A549 (cell line): ENCODE measurements at regions not wholly inside any gene's neighbourhood (a gene's known extent, or its start where the extent isn't known, plus 50 kb on each side); places are given as distances from the start of the nearest gene placed in this dataset.

Experiments used
- ATAC-seq, 2 experiments: fragments of 200-7000 bp in 1 of 2; fragments of >200 bp in 1 of 2; cut with Nextera tagmentation in 1 of 2; cut with Tn5 transposase in 1 of 2; 3 replicates each; pipeline versions ENCODE4 v1.8.0 to v1.9.1; 2018 to 2020; ENCODE audit warnings: mild to moderate bottlenecking in 1 of 2, moderate library complexity in 1 of 2
- CTCF ChIA-PET: fragments of 300-600 bp; sonication (Branson Sonifier 250); formaldehyde crosslinking; extraction: SDS; loops from one replicate; lab custom pipeline; 2021; ENCODE audit warnings: antibody characterized with exemption, inconsistent platforms; lab: Yijun Ruan, JAX
- POLR2A ChIA-PET: fragments of 350-600 bp; formaldehyde crosslinking; extraction: SDS; loops from one replicate; lab custom pipeline; 2021; ENCODE audit warnings: antibody characterized with exemption, inconsistent platforms; lab: Yijun Ruan, JAX
- DNase-seq, 2 experiments: peaks; one replicate each; pipeline versions ENCODE4 v3.0.0 to v3.0.0-alpha.2; 2011 to 2016; ENCODE audit warnings: low read depth in 1 of 2, low spot score in 1 of 2
- FAIRE-seq: peaks from 2 replicates; lab custom pipeline; 2011; peaks lifted over from hg19 to GRCh38; lab: Jason Lieb, UNC
- H3K27ac ChIP-seq, 2 experiments: fragments of >200 bp; sonication (Bioruptor Twin); formaldehyde crosslinking; 3 replicates each; pipeline ENCODE4 v1.5.1; 2016 to 2017
- H3K4me1 ChIP-seq: fragments of >200 bp; sonication (Bioruptor Twin); formaldehyde crosslinking; 3 replicates; pipeline ENCODE4 v1.6.1; 2016
- H3K4me2 ChIP-seq: fragments of >200 bp; sonication (Bioruptor Twin); formaldehyde crosslinking; 3 replicates; pipeline ENCODE4 v1.6.1; 2016
- H3K4me3 ChIP-seq: fragments of >200 bp; sonication (Bioruptor Twin); formaldehyde crosslinking; 3 replicates; pipeline ENCODE4 v1.5.1; 2016
- H3K9me3 ChIP-seq: fragments of >200 bp; sonication (Bioruptor Twin); formaldehyde crosslinking; 3 replicates; pipeline ENCODE4 v1.6.1; 2016
- BCL3 ChIP-seq: fragments of >200 bp; sonication (Bioruptor Twin); formaldehyde crosslinking; IDR thresholded peaks from 3 replicates; pipeline ENCODE4 v1.6.1; 2016
- BHLHE40 ChIP-seq: IDR thresholded peaks from 2 replicates; pipeline ENCODE4 v1.6.1; 2012; ENCODE audit warnings: low read depth, low read length, inconsistent platforms
- CBX2 ChIP-seq: fragments of 200-600 bp; sonication (generic); IDR thresholded peaks from 2 replicates; pipeline ENCODE4 v1.6.1; 2016; ENCODE audit warnings: low read depth, mild to moderate bottlenecking, borderline replicate concordance
- CBX8 ChIP-seq: fragments of 200-600 bp; sonication (generic); IDR thresholded peaks from 2 replicates; pipeline ENCODE4 v1.6.1; 2016
- E2F6 ChIP-seq: IDR thresholded peaks from 2 replicates; pipeline ENCODE4 v1.6.1; 2012; ENCODE audit warnings: low read depth, borderline replicate concordance
- EHF ChIP-seq: fragments of 250-450 bp; sonication (Bioruptor Pico); IDR thresholded peaks from 2 replicates; pipeline ENCODE4 v1.5.0; 2020; ENCODE audit warnings: mild to moderate bottlenecking
- FOXS1 ChIP-seq: fragments of 250-450 bp; sonication (Bioruptor Pico); IDR thresholded peaks from 2 replicates; pipeline ENCODE4 v1.5.0; 2020; ENCODE audit warnings: mild to moderate bottlenecking, moderate library complexity
- GATA3 ChIP-seq: IDR thresholded peaks from 2 replicates; pipeline ENCODE4 v1.6.1; 2012; ENCODE audit warnings: borderline replicate concordance
- HEYL ChIP-seq: fragments of 250-450 bp; sonication (Bioruptor Pico); IDR thresholded peaks from 2 replicates; pipeline ENCODE4 v1.8.0; 2021; ENCODE audit warnings: mild to moderate bottlenecking, moderate library complexity
- MAZ ChIP-seq: fragments of 150-350 bp; IDR thresholded peaks from 2 replicates; pipeline ENCODE4 v1.6.1; 2014; ENCODE audit warnings: antibody characterized with exemption, low read depth, low read length, borderline replicate concordance
- NFE2L2 ChIP-seq: fragments of 150-350 bp; conservative IDR thresholded peaks from 2 replicates; pipeline ENCODE4 v1.6.1; 2014; ENCODE audit warnings: low read length
- POLR2AphosphoS2 ChIP-seq: conservative IDR thresholded peaks from 2 replicates; pipeline ENCODE4 v1.6.1; 2012; ENCODE audit warnings: low read length, improper control_type of control experiment, inconsistent platforms
- SMC3 ChIP-seq: fragments of >200 bp; sonication (Bioruptor Twin); formaldehyde crosslinking; IDR thresholded peaks from 3 replicates; pipeline ENCODE4 v1.6.1; 2018; ENCODE audit warnings: inconsistent platforms
- TFCP2L1 ChIP-seq: fragments of 250-450 bp; sonication (Bioruptor Pico); IDR thresholded peaks from 2 replicates; pipeline ENCODE4 v1.5.0; 2021; ENCODE audit warnings: mild to moderate bottlenecking
- ZFP36 ChIP-seq: fragments of 450-650 bp; IDR thresholded peaks from 2 replicates; pipeline ENCODE4 v1.6.1; 2014; ENCODE audit warnings: borderline replicate concordance; ENCODE audit not compliant: partially characterized antibody
- WGBS: methylation state at CpG from one replicate; pipeline ENCODE4 v1.1.6; 2017; ENCODE audit errors: missing lambda C conversion rate; 5-methylcytosine and 5-hydroxymethylcytosine counted together
- TF ChIP-seq, protein P1 (sequence below): fragments of 200-600 bp; sonication (generic); IDR thresholded peaks from 2 replicates; pipeline ENCODE4 v1.6.1; 2016; ENCODE audit warnings: antibody characterized with exemption, mild to moderate bottlenecking, moderate library complexity
- TF ChIP-seq, protein P2 (sequence below): fragments of 150-350 bp; IDR thresholded peaks from 2 replicates; pipeline ENCODE4 v1.6.1; 2014; ENCODE audit warnings: low read depth, mild to moderate bottlenecking, low read length

GRCh38 chrX:38989076-38989475, 187.8 kb downstream of the MID1IP1 start (continued):
- TF ChIP-seq, protein P1, sequence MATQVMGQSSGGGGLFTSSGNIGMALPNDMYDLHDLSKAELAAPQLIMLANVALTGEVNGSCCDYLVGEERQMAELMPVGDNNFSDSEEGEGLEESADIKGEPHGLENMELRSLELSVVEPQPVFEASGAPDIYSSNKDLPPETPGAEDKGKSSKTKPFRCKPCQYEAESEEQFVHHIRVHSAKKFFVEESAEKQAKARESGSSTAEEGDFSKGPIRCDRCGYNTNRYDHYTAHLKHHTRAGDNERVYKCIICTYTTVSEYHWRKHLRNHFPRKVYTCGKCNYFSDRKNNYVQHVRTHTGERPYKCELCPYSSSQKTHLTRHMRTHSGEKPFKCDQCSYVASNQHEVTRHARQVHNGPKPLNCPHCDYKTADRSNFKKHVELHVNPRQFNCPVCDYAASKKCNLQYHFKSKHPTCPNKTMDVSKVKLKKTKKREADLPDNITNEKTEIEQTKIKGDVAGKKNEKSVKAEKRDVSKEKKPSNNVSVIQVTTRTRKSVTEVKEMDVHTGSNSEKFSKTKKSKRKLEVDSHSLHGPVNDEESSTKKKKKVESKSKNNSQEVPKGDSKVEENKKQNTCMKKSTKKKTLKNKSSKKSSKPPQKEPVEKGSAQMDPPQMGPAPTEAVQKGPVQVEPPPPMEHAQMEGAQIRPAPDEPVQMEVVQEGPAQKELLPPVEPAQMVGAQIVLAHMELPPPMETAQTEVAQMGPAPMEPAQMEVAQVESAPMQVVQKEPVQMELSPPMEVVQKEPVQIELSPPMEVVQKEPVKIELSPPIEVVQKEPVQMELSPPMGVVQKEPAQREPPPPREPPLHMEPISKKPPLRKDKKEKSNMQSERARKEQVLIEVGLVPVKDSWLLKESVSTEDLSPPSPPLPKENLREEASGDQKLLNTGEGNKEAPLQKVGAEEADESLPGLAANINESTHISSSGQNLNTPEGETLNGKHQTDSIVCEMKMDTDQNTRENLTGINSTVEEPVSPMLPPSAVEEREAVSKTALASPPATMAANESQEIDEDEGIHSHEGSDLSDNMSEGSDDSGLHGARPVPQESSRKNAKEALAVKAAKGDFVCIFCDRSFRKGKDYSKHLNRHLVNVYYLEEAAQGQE, result no peak
- TF ChIP-seq EHF (CRISPR knock-in tag) (no peak), BCL3 (no peak)

DNA sequence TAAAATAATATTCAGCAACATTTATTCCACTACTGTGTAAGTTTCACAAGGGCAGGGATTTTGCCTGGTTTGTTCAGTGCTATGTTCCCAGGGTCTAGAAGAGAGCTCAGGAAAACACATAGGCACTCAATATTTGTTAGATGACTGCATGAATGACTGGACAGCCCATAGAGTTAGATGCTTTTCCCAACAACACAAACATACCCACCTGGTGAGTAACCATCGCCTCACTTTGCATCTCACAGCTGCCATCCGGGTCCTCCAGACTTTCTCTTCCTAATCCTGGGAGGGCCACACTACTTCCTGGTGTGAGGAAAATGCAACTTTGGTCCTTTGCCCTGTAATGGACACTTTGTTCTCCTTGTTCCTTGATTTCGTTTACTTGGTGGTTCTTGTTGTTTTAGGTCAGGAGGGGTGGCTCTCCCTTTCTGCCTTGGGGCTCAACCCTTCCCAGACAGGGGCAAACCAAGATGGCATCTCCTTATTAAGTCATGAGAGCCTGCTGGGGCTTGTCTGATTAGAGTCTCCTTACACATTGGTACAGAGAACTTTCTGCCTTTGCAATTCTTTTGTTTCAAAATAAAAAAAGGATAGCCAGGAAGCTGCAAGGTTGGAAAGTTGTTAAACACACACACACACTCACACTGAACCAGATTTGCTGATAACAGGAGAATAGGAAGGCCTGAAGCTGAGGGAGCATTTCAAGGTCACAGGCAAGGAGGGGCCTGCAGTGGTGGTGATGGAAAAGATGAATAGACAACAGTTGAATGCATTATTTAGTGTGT, 190.6 kb downstream of the MID1IP1 start:
- CTCF ChIA-PET, result interaction anchor here (0.6 kb wide), 1 partner anchor 1542 kb away, joined by 5 read pairs; no protein-coding TSS in a partner anchor
- Histone ChIP-seq H3K4me3 (no peak overlapping the region), H3K4me2 (no peak overlapping the region), H3K27ac (no peak overlapping the region), H3K4me1 (no peaks in the 10 kb centered on the region), H3K9me3 (no peaks in the 10 kb centered on the region)
- no peak for ATAC-seq
- WGBS, result 34% methylated on average over 3 of the region's 3 CpGs
- FAIRE-seq, result peak; percentile 28
- TF ChIP-seq NFE2L2, result no peak
- TF ChIP-seq BHLHE40, result no peak
- TF ChIP-seq TFCP2L1 (CRISPR knock-in tag), result no peak
- no peak for TF ChIP-seq FOXS1
- no peak for TF ChIP-seq SMC3
- DNase-seq, result no peak
- POLR2A ChIA-PET, result no interaction called here

GRCh38 chrX:38992441-38993096, 191.3 kb downstream of the MID1IP1 start:
- Histone ChIP-seq H3K27ac (no peak overlapping the region), H3K4me2 (no peak overlapping the region)
- WGBS, result 53% methylated on average over 10 of the region's 12 CpGs
- TF ChIP-seq, protein P2, sequence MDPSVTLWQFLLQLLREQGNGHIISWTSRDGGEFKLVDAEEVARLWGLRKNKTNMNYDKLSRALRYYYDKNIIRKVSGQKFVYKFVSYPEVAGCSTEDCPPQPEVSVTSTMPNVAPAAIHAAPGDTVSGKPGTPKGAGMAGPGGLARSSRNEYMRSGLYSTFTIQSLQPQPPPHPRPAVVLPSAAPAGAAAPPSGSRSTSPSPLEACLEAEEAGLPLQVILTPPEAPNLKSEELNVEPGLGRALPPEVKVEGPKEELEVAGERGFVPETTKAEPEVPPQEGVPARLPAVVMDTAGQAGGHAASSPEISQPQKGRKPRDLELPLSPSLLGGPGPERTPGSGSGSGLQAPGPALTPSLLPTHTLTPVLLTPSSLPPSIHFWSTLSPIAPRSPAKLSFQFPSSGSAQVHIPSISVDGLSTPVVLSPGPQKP, result no peak
- TF ChIP-seq GATA3 (no peak), HEYL (CRISPR knock-in tag) (no peak), CBX2 (no peak), CBX8 (no peak), POLR2AphosphoS2 (no peak), ZFP36 (no peak), E2F6 (no peak), MAZ (no peak)
- TF ChIP-seq, all 56 proteins: peak for 0
- Histone ChIP-seq H3K9me3 (no peaks in the 10 kb centered on the region), H3K4me1 (no peaks in the 10 kb centered on the region), H3K4me3 (no peak overlapping the region)
- no peak for DNase-seq
- no peak for ATAC-seq
- ChIA-PET POLR2A (no interaction called here), CTCF (interaction anchor here (1.0 kb wide), 1 partner anchor 224 kb away, joined by 3 read pairs; no protein-coding TSS in a partner anchor)
- peak; percentile 36 for FAIRE-seq
